ENCODE measurements at regions not wholly inside any gene's neighbourhood (a gene's known extent, or its start where the extent isn't known, plus 50 kb on each side); places are given as distances from the start of the nearest gene placed in this dataset.

- TF ChIP-seq CTCF (IDR thresholded peaks at IDR 0.05), result no peak
- no peak for TF ChIP-seq POLR2A (IDR thresholded peaks at IDR 0.05)
Observed at GRCh38 chr14:22358726-22359125, 230.3 kb downstream of the DAD1 start.
